ENCODE measurements at regions not wholly inside any gene's neighbourhood (a gene's known extent, or its start where the extent isn't known, plus 50 kb on each side); places are given as distances from the start of the nearest gene placed in this dataset.

- no peak for TF ChIP-seq CTCF (IDR thresholded peaks at IDR 0.05)
- no peak for TF ChIP-seq ZFX (IDR thresholded peaks at IDR 0.05; ENCODE audit: borderline replicate concordance)
Observed at GRCh38 chr13:34310539-34310938, 492.6 kb downstream of the RFC3 start.

Measured in 22Rv1 (cell line).